ENCODE measurements at regions not wholly inside any gene's neighbourhood (a gene's known extent, or its start where the extent isn't known, plus 50 kb on each side); places are given as distances from the start of the nearest gene placed in this dataset.

- no peak overlapping the region for H3K27ac ChIP-seq
- no peak for TF ChIP-seq CTCF (IDR thresholded peaks at IDR 0.05)
- no peaks in the 10 kb centered on the region for H3K27me3 ChIP-seq
- no peaks in the 10 kb centered on the region for H3K4me1 ChIP-seq
- no peaks in the 10 kb centered on the region for H3K36me3 ChIP-seq
- no peak overlapping the region for H3K4me3 ChIP-seq
- H3K9me3 ChIP-seq: no peaks in the 10 kb centered on the region
- no peak for DNase-seq (ENCODE audit: low spot score)
Measured at GRCh38 chr13:56706485-56706884, 434.2 kb upstream of the PRR20A start.

- H3K27ac ChIP-seq: no peak overlapping the region
- H3K36me3 ChIP-seq: no peaks in the 10 kb centered on the region
- H3K4me3 ChIP-seq: no peak overlapping the region
- no peak for DNase-seq (ENCODE audit: low spot score)
- H3K27me3 ChIP-seq: no peaks in the 10 kb centered on the region
- H3K4me1 ChIP-seq: no peaks in the 10 kb centered on the region
- no peaks in the 10 kb centered on the region for H3K9me3 ChIP-seq
- TF ChIP-seq CTCF (IDR thresholded peaks at IDR 0.05): no peak
Measured at GRCh38 chr13:56713656-56714055, 427.1 kb upstream of the PRR20A start.

DNA sequence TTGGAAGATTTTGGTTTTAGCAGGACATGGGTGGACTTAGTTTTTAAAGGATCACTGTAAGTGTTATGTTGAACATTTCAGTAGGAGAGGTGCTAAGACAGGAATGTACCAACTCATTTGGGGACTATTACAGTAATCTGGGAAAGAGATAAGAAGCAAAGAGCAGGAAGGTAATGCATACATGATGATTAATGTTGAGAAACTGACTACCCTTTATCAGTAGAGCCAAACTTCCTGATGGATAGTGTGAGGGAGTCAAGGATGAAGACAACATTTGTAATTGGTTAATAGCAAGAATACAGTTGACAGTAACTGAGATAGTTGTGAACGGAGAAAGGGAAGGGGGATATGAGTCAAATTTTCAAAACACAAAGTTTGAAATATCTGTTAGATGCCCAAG is 421.9 kb upstream of the PRR20A start:
- no peak for TF ChIP-seq CTCF (IDR thresholded peaks at IDR 0.05)
- Histone ChIP-seq H3K36me3 (no peaks in the 10 kb centered on the region), H3K27me3 (no peaks in the 10 kb centered on the region), H3K27ac (no peak overlapping the region), H3K4me1 (no peaks in the 10 kb centered on the region), H3K4me3 (no peak overlapping the region), H3K9me3 (no peaks in the 10 kb centered on the region)
- DNase-seq (ENCODE audit: low spot score): no peak

- TF ChIP-seq CTCF (IDR thresholded peaks at IDR 0.05): no peak
- DNase-seq (ENCODE audit: low spot score): no peak
- no peaks in the 10 kb centered on the region for H3K36me3 ChIP-seq
- H3K4me1 ChIP-seq: no peaks in the 10 kb centered on the region
- no peaks in the 10 kb centered on the region for H3K9me3 ChIP-seq
- H3K4me3 ChIP-seq: no peak overlapping the region
- H3K27me3 ChIP-seq: no peaks in the 10 kb centered on the region
- H3K27ac ChIP-seq: no peak overlapping the region
Measured at GRCh38 chr13:56720841-56721240, 419.9 kb upstream of the PRR20A start.

GRCh38 chr13:56735537-56735942 is 405.2 kb upstream of the PRR20A start:
- H3K4me1 ChIP-seq: no peaks in the 10 kb centered on the region
- no peak for TF ChIP-seq CTCF (IDR thresholded peaks at IDR 0.05)
- no peaks in the 10 kb centered on the region for H3K36me3 ChIP-seq
- no peak for DNase-seq (ENCODE audit: low spot score)
- no peak overlapping the region for H3K4me3 ChIP-seq
- H3K27ac ChIP-seq: no peak overlapping the region
- no peaks in the 10 kb centered on the region for H3K9me3 ChIP-seq
- no peaks in the 10 kb centered on the region for H3K27me3 ChIP-seq

GRCh38 chr13:56736966-56737365 is 403.8 kb upstream of the PRR20A start:
- no peak overlapping the region for H3K27ac ChIP-seq
- no peaks in the 10 kb centered on the region for H3K9me3 ChIP-seq
- no peak for TF ChIP-seq CTCF (IDR thresholded peaks at IDR 0.05)
- H3K4me3 ChIP-seq: no peak overlapping the region
- H3K36me3 ChIP-seq: no peaks in the 10 kb centered on the region
- DNase-seq (ENCODE audit: low spot score): no peak
- no peaks in the 10 kb centered on the region for H3K4me1 ChIP-seq
- no peaks in the 10 kb centered on the region for H3K27me3 ChIP-seq

Data from right atrium auricular region (tissue), 2 donors.